ENCODE measurements at regions not wholly inside any gene's neighbourhood (a gene's known extent, or its start where the extent isn't known, plus 50 kb on each side); places are given as distances from the start of the nearest gene placed in this dataset.

DNA sequence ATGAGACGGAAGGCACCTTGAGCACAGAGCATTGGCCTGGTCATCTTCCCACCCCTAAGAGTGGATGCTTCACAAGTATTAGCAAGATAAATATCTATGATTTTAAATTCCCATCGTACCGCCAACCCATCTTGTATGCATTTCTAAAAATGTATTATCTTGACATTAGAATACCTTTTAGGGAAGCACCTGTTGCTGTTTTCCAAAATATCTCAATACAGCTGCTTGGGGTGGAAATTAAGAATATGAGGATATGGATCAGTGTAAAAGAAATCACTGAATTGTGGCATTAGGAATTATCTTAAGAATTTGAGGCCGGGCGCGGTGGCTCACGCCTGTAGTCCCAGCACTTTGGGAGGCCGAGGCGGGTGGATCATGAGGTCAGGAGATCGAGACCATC is 166.3 kb downstream of the ETS2 start:
- TF ChIP-seq POLR2AphosphoS5 (IDR thresholded peaks at IDR 0.05) (no peak), POLR2A (IDR thresholded peaks at IDR 0.05) (no peak)
- TF ChIP-seq, protein P1, sequence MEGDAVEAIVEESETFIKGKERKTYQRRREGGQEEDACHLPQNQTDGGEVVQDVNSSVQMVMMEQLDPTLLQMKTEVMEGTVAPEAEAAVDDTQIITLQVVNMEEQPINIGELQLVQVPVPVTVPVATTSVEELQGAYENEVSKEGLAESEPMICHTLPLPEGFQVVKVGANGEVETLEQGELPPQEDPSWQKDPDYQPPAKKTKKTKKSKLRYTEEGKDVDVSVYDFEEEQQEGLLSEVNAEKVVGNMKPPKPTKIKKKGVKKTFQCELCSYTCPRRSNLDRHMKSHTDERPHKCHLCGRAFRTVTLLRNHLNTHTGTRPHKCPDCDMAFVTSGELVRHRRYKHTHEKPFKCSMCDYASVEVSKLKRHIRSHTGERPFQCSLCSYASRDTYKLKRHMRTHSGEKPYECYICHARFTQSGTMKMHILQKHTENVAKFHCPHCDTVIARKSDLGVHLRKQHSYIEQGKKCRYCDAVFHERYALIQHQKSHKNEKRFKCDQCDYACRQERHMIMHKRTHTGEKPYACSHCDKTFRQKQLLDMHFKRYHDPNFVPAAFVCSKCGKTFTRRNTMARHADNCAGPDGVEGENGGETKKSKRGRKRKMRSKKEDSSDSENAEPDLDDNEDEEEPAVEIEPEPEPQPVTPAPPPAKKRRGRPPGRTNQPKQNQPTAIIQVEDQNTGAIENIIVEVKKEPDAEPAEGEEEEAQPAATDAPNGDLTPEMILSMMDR (IDR thresholded peaks at IDR 0.05 in 8 of 11, conservative IDR thresholded peaks at IDR 0.05 in 3 of 11): no peak
